H1 (cell line): ENCODE measurements at regions not wholly inside any gene's neighbourhood (a gene's known extent, or its start where the extent isn't known, plus 50 kb on each side); places are given as distances from the start of the nearest gene placed in this dataset.

Source experiments
- CTCF ChIA-PET: fragments of 300-600 bp; sonication (Branson Sonifier 250); formaldehyde crosslinking; loops from one replicate; lab custom pipeline; 2021; ENCODE audit not compliant: partially characterized antibody; lab: Charles Lee
- POLR2A ChIA-PET: fragments of 300-600 bp; sonication (Branson Sonifier 250); formaldehyde crosslinking; loops from one replicate; lab custom pipeline; 2021; ENCODE audit warnings: inconsistent platforms; ENCODE audit not compliant: partially characterized antibody; lab: Charles Lee
- DNase-seq, 2 experiments: peaks; one replicate each; pipeline versions ENCODE4 v3.0.0 to v3.0.0-alpha.2; 2010 to 2022; ENCODE audit warnings: low spot score in 2 of 2, low read depth in 1 of 2, mixed read lengths in 1 of 2
- FAIRE-seq: peaks from 2 replicates; lab custom pipeline; 2011; peaks lifted over from hg19 to GRCh38; lab: Jason Lieb, UNC
- H2AFZ ChIP-seq: 2 replicates; pipeline ENCODE4 v1.8.1; 2012; ENCODE audit warnings: low read length, inconsistent platforms
- H2AK5ac ChIP-seq: 2 replicates; pipeline ENCODE4 v1.6.1; 2013; ENCODE audit warnings: low read depth, low read length
- H2BK120ac ChIP-seq: replicated peaks from 2 replicates; pipeline ENCODE3; 2013; ENCODE audit warnings: low read depth, low read length, inconsistent platforms
- H2BK12ac ChIP-seq: 2 replicates; pipeline ENCODE4 v1.6.1; 2013; ENCODE audit warnings: low read depth, low read length
- H2BK15ac ChIP-seq: 2 replicates; pipeline ENCODE4 v1.6.1; 2013; ENCODE audit warnings: low read length
- H2BK20ac ChIP-seq: 2 replicates; pipeline ENCODE4 v1.6.1; 2013; ENCODE audit warnings: low read length
- H2BK5ac ChIP-seq: 2 replicates; pipeline ENCODE4 v1.6.1; 2013; ENCODE audit warnings: low read depth, low read length
- H3K14ac ChIP-seq: 2 replicates; pipeline ENCODE4 v1.6.1; 2013; ENCODE audit warnings: inconsistent platforms; ENCODE audit not compliant: insufficient read length
- H3K18ac ChIP-seq: 2 replicates; pipeline ENCODE4 v1.6.1; 2013; ENCODE audit warnings: low read length; ENCODE audit errors: extremely low read depth
- H3K23ac ChIP-seq: 2 replicates; pipeline ENCODE4 v1.6.1; 2013; ENCODE audit warnings: inconsistent platforms; ENCODE audit not compliant: insufficient read length
- H3K23me2 ChIP-seq: 2 replicates; pipeline ENCODE4 v1.6.1; 2013; ENCODE audit warnings: low read depth, low read length
- H3K27ac ChIP-seq: 2 replicates; pipeline ENCODE4 v1.6.1; 2011; ENCODE audit warnings: low read depth, low read length, inconsistent platforms
- H3K27me3 ChIP-seq, 4 experiments: replicated peaks in 1 of 4; 1 replicate in 1 of 4; 2 replicates in 3 of 4; pipeline versions ENCODE4 v1.6.1 to v1.8.1; 2011 to 2013; ENCODE audit warnings: low read length in 3 of 4, mild to moderate bottlenecking in 3 of 4, inconsistent platforms in 2 of 4, mixed read lengths in 2 of 4, moderate library complexity in 1 of 4; ENCODE audit not compliant: control insufficient read depth in 3 of 4, insufficient read depth in 3 of 4; ENCODE audit errors: extremely low read depth in 1 of 4
- H3K36me3 ChIP-seq, 4 experiments: 2 replicates each; pipeline versions ENCODE4 v1.6.1 to v1.8.1; 2011 to 2013; ENCODE audit warnings: mild to moderate bottlenecking in 4 of 4, low read length in 3 of 4, moderate library complexity in 2 of 4, control low read depth in 1 of 4, inconsistent platforms in 1 of 4; ENCODE audit not compliant: insufficient read depth in 4 of 4, control insufficient read depth in 2 of 4
- H3K4ac ChIP-seq: replicated peaks from 2 replicates; pipeline ENCODE3; 2013; ENCODE audit warnings: low read length, low read depth, mixed read lengths, inconsistent platforms; ENCODE audit not compliant: insufficient read length
- H3K4me1 ChIP-seq, 4 experiments: replicated peaks in 1 of 4; 1 replicate in 1 of 4; 2 replicates in 3 of 4; pipeline versions ENCODE4 v1.6.1 to v1.8.1; 2011 to 2013; ENCODE audit warnings: low read length in 3 of 4, inconsistent platforms in 2 of 4, mixed read lengths in 1 of 4; ENCODE audit not compliant: insufficient read depth in 4 of 4, control insufficient read depth in 3 of 4
- H3K4me2 ChIP-seq, 2 experiments: 2 replicates each; pipeline versions ENCODE4 v1.6.1 to v1.8.1; 2011 to 2013; ENCODE audit warnings: low read depth in 2 of 2, low read length in 2 of 2, control low read depth in 1 of 2, inconsistent platforms in 1 of 2, mild to moderate bottlenecking in 1 of 2; ENCODE audit not compliant: insufficient read depth in 1 of 2
- H3K4me3 ChIP-seq, 4 experiments: fragments of 200-600, 300-600 bp in 1 of 4; sonication (generic), shearing (Covaris generic), sonication (Bioruptor Twin) in 1 of 4; 2 replicates each; pipeline versions ENCODE4 v1.5.1 to v1.8.1; 2011 to 2016; ENCODE audit warnings: low read length in 4 of 4, low read depth in 3 of 4, control low read depth in 2 of 4, inconsistent platforms in 2 of 4, mild to moderate bottlenecking in 2 of 4, mixed read lengths in 1 of 4, moderate library complexity in 1 of 4; ENCODE audit not compliant: insufficient read depth in 2 of 4; ENCODE audit errors: extremely low read depth in 1 of 4
- H3K56ac ChIP-seq: replicated peaks from 2 replicates; pipeline ENCODE3; 2013; ENCODE audit warnings: low read depth, mild to moderate bottlenecking, mixed read lengths, low read length, inconsistent platforms; ENCODE audit not compliant: insufficient read length
- H3K79me1 ChIP-seq: 2 replicates; pipeline ENCODE4 v1.6.1; 2013; ENCODE audit warnings: low read depth, low read length, control low read depth
- H3K79me2 ChIP-seq, 2 experiments: 2 replicates each; pipeline versions ENCODE4 v1.6.1 to v1.8.1; 2012 to 2013; ENCODE audit warnings: low read length in 2 of 2, mild to moderate bottlenecking in 2 of 2, inconsistent platforms in 1 of 2; ENCODE audit not compliant: insufficient read depth in 2 of 2, control insufficient read depth in 1 of 2
- H3K9ac ChIP-seq, 4 experiments: replicated peaks in 1 of 4; 1 replicate in 1 of 4; 2 replicates in 3 of 4; pipeline versions ENCODE4 v1.6.1 to v1.8.1; 2011 to 2013; ENCODE audit warnings: low read depth in 3 of 4, low read length in 3 of 4, control low read depth in 2 of 4, mild to moderate bottlenecking in 2 of 4, moderate library complexity in 2 of 4, inconsistent platforms in 1 of 4; ENCODE audit errors: extremely low read depth in 1 of 4
- H3K9me3 ChIP-seq, 2 experiments: 2 replicates each; pipeline versions ENCODE4 v1.6.1 to v1.8.1; 2012 to 2013; ENCODE audit warnings: mild to moderate bottlenecking in 2 of 2, moderate library complexity in 2 of 2, control low read depth in 1 of 2, inconsistent platforms in 1 of 2, low read depth in 1 of 2, low read length in 1 of 2, mixed read lengths in 1 of 2; ENCODE audit not compliant: insufficient read depth in 2 of 2
- H4K20me1 ChIP-seq, 2 experiments: replicated peaks in 1 of 2; 2 replicates each; pipeline versions ENCODE3 to v1.8.1; 2011 to 2013; ENCODE audit warnings: inconsistent platforms in 2 of 2, low read length in 2 of 2, mild to moderate bottlenecking in 1 of 2; ENCODE audit not compliant: insufficient read depth in 2 of 2, control insufficient read depth in 1 of 2
- H4K5ac ChIP-seq: 2 replicates; pipeline ENCODE4 v1.6.1; 2013; ENCODE audit warnings: low read length, low read depth, mixed read lengths, inconsistent platforms; ENCODE audit not compliant: insufficient read length
- H4K8ac ChIP-seq: 2 replicates; pipeline ENCODE4 v1.8.0; 2013; ENCODE audit warnings: mild to moderate bottlenecking, moderate library complexity, low read length, inconsistent platforms; ENCODE audit not compliant: insufficient read depth; ENCODE audit errors: extremely low read depth
- H4K91ac ChIP-seq: replicated peaks from 2 replicates; pipeline ENCODE3; 2013; ENCODE audit warnings: low read length, mixed read lengths, inconsistent platforms; ENCODE audit not compliant: insufficient read length
- RAD21 ChIP-seq, 2 experiments: IDR thresholded peaks in 1 of 2; conservative IDR thresholded peaks in 1 of 2; 2 replicates each; pipeline ENCODE4 v1.6.1; 2011; ENCODE audit warnings: low read depth in 2 of 2, low read length in 2 of 2, improper control_type of control experiment in 1 of 2, inconsistent platforms in 1 of 2, mild to moderate bottlenecking in 1 of 2, moderate library complexity in 1 of 2
- SIRT6 ChIP-seq: IDR thresholded peaks from one replicate; pipeline ENCODE4 v1.7.1; 2012; ENCODE audit warnings: low read length, inconsistent platforms
- WGBS, 2 experiments: shearing (Covaris generic) in 1 of 2; methylation state at CpG; one replicate each; pipeline versions ENCODE4 v1.1.6 to v1.1.7; 2013 to 2015; ENCODE audit warnings: low lambda C conversion rate in 2 of 2, mixed read lengths in 2 of 2, inconsistent platforms in 1 of 2, low coverage in 1 of 2, missing lambda C conversion rate in 1 of 2; ENCODE audit not compliant: insufficient replicate concordance in 2 of 2, insufficient coverage in 1 of 2, insufficient read length in 1 of 2; ENCODE audit errors: extremely low coverage in 1 of 2, missing lambda C conversion rate in 1 of 2; 5-methylcytosine and 5-hydroxymethylcytosine counted together
- TF ChIP-seq, protein P1 (sequence below), 3 experiments: IDR thresholded peaks; 1 replicate in 2 of 3; 2 replicates in 1 of 3; pipeline versions ENCODE4 v1.5.1 to v1.6.1; 2011; ENCODE audit warnings: low read length in 3 of 3, mild to moderate bottlenecking in 3 of 3, inconsistent platforms in 2 of 3, low read depth in 1 of 3, moderate library complexity in 1 of 3; ENCODE audit not compliant: insufficient read depth in 1 of 3; ENCODE audit errors: control extremely low read depth in 1 of 3

DNA sequence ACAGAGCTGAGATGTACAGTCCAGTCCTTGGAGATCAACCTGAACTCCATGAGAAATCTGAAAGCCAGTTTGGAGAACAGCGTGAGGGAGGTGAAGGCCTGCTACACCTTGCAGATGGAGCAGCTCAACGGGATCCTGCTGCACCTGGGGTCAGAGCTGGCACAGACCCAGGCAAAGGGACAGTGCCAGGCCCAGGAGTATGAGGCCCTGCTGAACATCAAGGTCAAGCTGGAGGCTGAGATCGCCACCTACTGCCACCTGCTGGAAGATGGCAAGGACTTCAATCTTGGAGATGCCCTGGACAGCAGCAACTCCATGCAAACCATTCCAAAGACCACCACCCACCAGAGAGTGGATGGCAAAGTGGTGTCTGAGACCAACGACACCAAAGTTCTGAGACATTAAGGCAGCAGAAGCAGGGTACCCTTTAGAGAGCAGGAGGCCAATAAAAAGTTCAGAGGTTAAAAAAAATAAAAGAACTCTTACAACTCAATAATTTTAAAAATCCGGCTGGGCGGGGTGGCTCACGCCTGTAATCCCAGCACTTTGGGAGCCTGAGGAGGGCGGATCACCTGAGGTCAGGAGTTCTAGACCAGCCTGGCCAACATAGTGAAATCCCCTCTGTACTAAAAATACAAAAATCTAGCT lies 69.9 kb upstream of the RTL6 start:
- H2AFZ ChIP-seq: no peak overlapping the region
- H3K9me3 ChIP-seq: peaks cover 4 to 6% of the 10 kb centered on the region in 2 experiments; a peak in 3 of 4 replicates
- no peak for DNase-seq
- WGBS, 2 experiments: 83% methylated on average over 8 of the region's 8 CpGs; no CpG with 5 or more reads in 1 of the 2 experiments
- H3K27ac ChIP-seq: no peak overlapping the region
- no peaks in the 10 kb centered on the region for H3K4me1 ChIP-seq
- no peak overlapping the region for H2AK5ac ChIP-seq
- no peaks in the 10 kb centered on the region for H3K27me3 ChIP-seq
- H4K8ac ChIP-seq: no peak overlapping the region
- no peak overlapping the region for H2BK120ac ChIP-seq
- no peak overlapping the region for H3K4ac ChIP-seq
- no peak overlapping the region for H3K9ac ChIP-seq
- no peak overlapping the region for H3K23ac ChIP-seq
- no peak overlapping the region for H4K91ac ChIP-seq
- no peak for FAIRE-seq
- H4K20me1 ChIP-seq: no peaks in the 10 kb centered on the region
- ChIA-PET POLR2A (no interaction called here), CTCF (interaction anchor here (0.6 to 2.4 kb wide), 38 partner anchors 9 to 685 kb away, joined by 3 to 18 read pairs (median 4); no protein-coding TSS in a partner anchor)
- H3K79me2 ChIP-seq: no peaks in the 10 kb centered on the region
- H3K4me2 ChIP-seq: no peak overlapping the region
- no peak overlapping the region for H2BK5ac ChIP-seq
- H4K5ac ChIP-seq: no peak overlapping the region
- peak overlapping the region; percentile 9; the same call in 1 of the 2 replicates for H2BK20ac ChIP-seq
- H2BK12ac ChIP-seq: peak overlapping the region; percentile 44; the same call in 1 of the 2 replicates
- H3K23me2 ChIP-seq: no peaks in the 10 kb centered on the region; the same call in 1 of the 2 replicates
- no peaks in the 10 kb centered on the region for H3K36me3 ChIP-seq
- H3K56ac ChIP-seq: no peak overlapping the region
- H3K4me3 ChIP-seq: no peak overlapping the region
- H3K14ac ChIP-seq: no peak overlapping the region
- TF ChIP-seq RAD21 (IDR thresholded peaks at IDR 0.05 in 1 of 2, conservative IDR thresholded peaks at IDR 0.05 in 1 of 2; ENCODE audit: low read depth in 2 of 2, low read length in 2 of 2) (peak; percentile 55 to 68), SIRT6 (no peak)
- TF ChIP-seq, protein P1, sequence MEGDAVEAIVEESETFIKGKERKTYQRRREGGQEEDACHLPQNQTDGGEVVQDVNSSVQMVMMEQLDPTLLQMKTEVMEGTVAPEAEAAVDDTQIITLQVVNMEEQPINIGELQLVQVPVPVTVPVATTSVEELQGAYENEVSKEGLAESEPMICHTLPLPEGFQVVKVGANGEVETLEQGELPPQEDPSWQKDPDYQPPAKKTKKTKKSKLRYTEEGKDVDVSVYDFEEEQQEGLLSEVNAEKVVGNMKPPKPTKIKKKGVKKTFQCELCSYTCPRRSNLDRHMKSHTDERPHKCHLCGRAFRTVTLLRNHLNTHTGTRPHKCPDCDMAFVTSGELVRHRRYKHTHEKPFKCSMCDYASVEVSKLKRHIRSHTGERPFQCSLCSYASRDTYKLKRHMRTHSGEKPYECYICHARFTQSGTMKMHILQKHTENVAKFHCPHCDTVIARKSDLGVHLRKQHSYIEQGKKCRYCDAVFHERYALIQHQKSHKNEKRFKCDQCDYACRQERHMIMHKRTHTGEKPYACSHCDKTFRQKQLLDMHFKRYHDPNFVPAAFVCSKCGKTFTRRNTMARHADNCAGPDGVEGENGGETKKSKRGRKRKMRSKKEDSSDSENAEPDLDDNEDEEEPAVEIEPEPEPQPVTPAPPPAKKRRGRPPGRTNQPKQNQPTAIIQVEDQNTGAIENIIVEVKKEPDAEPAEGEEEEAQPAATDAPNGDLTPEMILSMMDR (IDR thresholded peaks at IDR 0.05; ENCODE audit: control extremely low read depth in 1 of 3, insufficient read depth in 1 of 3, low read depth in 1 of 3, low read length in 3 of 3): peak; percentile 47 to 76 (median 59); a peak in 3 of 4 replicates
- no peaks in the 10 kb centered on the region for H3K79me1 ChIP-seq
- H3K18ac ChIP-seq: no peak overlapping the region
- H2BK15ac ChIP-seq: no peak overlapping the region
